Spleen (tissue), 11 donors: ENCODE measurements at regions not wholly inside any gene's neighbourhood (a gene's known extent, or its start where the extent isn't known, plus 50 kb on each side); places are given as distances from the start of the nearest gene placed in this dataset.

Experiments
- DNase-seq: peaks from one replicate; pipeline ENCODE4 v3.0.0-alpha.2; 2020
- H3K27ac ChIP-seq, 8 donors: fragments of 200-600 bp; sonication (generic) in 7 of 8; 1 replicate in 4 of 8; 2 replicates in 4 of 8; pipeline versions ENCODE4 v1.5.0 to v1.8.0; 2016 to 2021; ENCODE audit warnings: inconsistent platforms in 4 of 8, mild to moderate bottlenecking in 4 of 8, moderate library complexity in 1 of 8
- H3K27me3 ChIP-seq, 7 donors: fragments of 200-600 bp; sonication (generic) in 6 of 7; replicated peaks in 1 of 7; 1 replicate in 4 of 7; 2 replicates in 3 of 7; pipeline versions ENCODE4 v1.5.0 to v1.8.0; 2016 to 2021; ENCODE audit warnings: inconsistent platforms in 3 of 7, mild to moderate bottlenecking in 1 of 7
- H3K36me3 ChIP-seq, 6 donors: fragments of 200-600 bp; sonication (generic) in 5 of 6; 1 replicate in 4 of 6; 2 replicates in 2 of 6; pipeline versions ENCODE4 v1.5.0 to v1.8.0; 2016 to 2021; ENCODE audit warnings: inconsistent platforms in 2 of 6
- H3K4me1 ChIP-seq, 6 donors: fragments of 200-600 bp; sonication (generic) in 5 of 6; 1 replicate in 3 of 6; 2 replicates in 3 of 6; pipeline versions ENCODE4 v1.5.0 to v1.8.0; 2016 to 2021; ENCODE audit warnings: inconsistent platforms in 3 of 6
- H3K4me3 ChIP-seq, 8 donors: fragments of 200-600 bp; sonication (generic) in 7 of 8; 1 replicate in 4 of 8; 2 replicates in 4 of 8; pipeline versions ENCODE4 v1.5.0 to v1.8.0; 2016 to 2021; ENCODE audit warnings: inconsistent platforms in 4 of 8, mild to moderate bottlenecking in 4 of 8, moderate library complexity in 2 of 8
- H3K9me3 ChIP-seq, 8 donors: fragments of 200-600 bp; sonication (generic) in 7 of 8; 1 replicate in 4 of 8; 2 replicates in 4 of 8; pipeline versions ENCODE4 v1.5.0 to v1.8.0; 2016 to 2021; ENCODE audit warnings: inconsistent platforms in 4 of 8
- POLR2A ChIP-seq, 3 donors: fragments of 450-650 bp; IDR thresholded peaks; one replicate each; pipeline ENCODE4 v1.5.1; 2017; ENCODE audit warnings: antibody characterized with exemption in 3 of 3, mild to moderate bottlenecking in 1 of 3
- POLR2AphosphoS5 ChIP-seq, 3 donors: sonication (generic); formaldehyde crosslinking; IDR thresholded peaks; one replicate each; pipeline ENCODE4 v1.5.1; 2017; ENCODE audit warnings: antibody characterized with exemption in 3 of 3
- WGBS, 5 donors: extraction: QIAGEN DNeasy Blood & Tissue Kit in 3 of 5; methylation state at CpG; one replicate each; pipeline versions ENCODE4 v1.1.5 to v1.1.7; 2013 to 2018; 5-methylcytosine and 5-hydroxymethylcytosine counted together
- intact Hi-C: fragments of 100-400 bp; cut with DNase I; formaldehyde crosslinking; loops from one replicate; pipeline ENCODE4 v1.15.0; 2023; ENCODE audit warnings: low total_unique reads
- TF ChIP-seq, protein P1 (sequence below), 11 experiments: fragments of 200-600 bp in 7 of 11; fragments of 450-650 bp in 4 of 11; sonication (generic) in 4 of 11; IDR thresholded peaks in 8 of 11; conservative IDR thresholded peaks in 3 of 11; 1 replicate in 7 of 11; 2 replicates in 4 of 11; pipeline versions ENCODE4 v1.4.0 to v1.8.0; 2016 to 2021; ENCODE audit warnings: antibody characterized with exemption in 11 of 11, inconsistent platforms in 4 of 11, mild to moderate bottlenecking in 1 of 11
- donor health status: healthy with polysubstance abuse.
- donor health status: DM: no; HTN: no; CAD: no; lungs with moderate emphysema.
- donor health status: DM: no; HTN: no; CAD: no.
- donor health status: Bipolar disorder and iron deficiency.
- donor health status: healthy.
- donor health status: DM: no; HTN: no; CAD: no.
- donor health status: DM: yes; HTN: yes; CAD: no.

DNA sequence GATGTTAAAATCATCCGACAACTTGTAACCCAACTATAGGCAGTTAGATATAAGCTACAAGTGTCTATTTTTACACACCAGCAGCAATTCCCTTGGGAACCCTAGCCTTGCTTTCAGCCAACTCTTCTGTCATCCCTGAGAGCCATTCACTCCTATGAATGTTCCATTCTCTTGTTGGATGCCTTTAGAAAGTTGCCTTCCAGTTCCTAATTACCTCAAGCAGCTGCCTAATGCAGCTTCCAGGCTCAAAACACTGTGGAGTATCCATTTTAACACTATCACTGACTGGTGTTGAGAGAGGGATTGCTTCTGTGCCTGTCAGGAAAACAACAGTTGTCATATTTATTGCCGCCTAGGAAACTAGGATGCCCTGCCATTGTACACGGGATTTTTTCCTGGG, 402.0 kb upstream of the ACVR2A start:
- H3K4me3 ChIP-seq, result no peak overlapping the region
- no peak overlapping the region for H3K27ac ChIP-seq
- no peaks in the 10 kb centered on the region for H3K4me1 ChIP-seq
- H3K27me3 ChIP-seq, result no peaks in the 10 kb centered on the region
- WGBS, 5 donors, result 85 to 98% (median 91%) methylated on average over 3 of the region's 3 CpGs
- DNase-seq, result no peak
- TF ChIP-seq POLR2A (IDR thresholded peaks at IDR 0.05), result no peak
- TF ChIP-seq POLR2AphosphoS5 (IDR thresholded peaks at IDR 0.05), result no peak
- TF ChIP-seq, protein P1, sequence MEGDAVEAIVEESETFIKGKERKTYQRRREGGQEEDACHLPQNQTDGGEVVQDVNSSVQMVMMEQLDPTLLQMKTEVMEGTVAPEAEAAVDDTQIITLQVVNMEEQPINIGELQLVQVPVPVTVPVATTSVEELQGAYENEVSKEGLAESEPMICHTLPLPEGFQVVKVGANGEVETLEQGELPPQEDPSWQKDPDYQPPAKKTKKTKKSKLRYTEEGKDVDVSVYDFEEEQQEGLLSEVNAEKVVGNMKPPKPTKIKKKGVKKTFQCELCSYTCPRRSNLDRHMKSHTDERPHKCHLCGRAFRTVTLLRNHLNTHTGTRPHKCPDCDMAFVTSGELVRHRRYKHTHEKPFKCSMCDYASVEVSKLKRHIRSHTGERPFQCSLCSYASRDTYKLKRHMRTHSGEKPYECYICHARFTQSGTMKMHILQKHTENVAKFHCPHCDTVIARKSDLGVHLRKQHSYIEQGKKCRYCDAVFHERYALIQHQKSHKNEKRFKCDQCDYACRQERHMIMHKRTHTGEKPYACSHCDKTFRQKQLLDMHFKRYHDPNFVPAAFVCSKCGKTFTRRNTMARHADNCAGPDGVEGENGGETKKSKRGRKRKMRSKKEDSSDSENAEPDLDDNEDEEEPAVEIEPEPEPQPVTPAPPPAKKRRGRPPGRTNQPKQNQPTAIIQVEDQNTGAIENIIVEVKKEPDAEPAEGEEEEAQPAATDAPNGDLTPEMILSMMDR (IDR thresholded peaks at IDR 0.05 in 8 of 11, conservative IDR thresholded peaks at IDR 0.05 in 3 of 11), result no peak
- no peaks in the 10 kb centered on the region for H3K9me3 ChIP-seq
- H3K36me3 ChIP-seq, result no peaks in the 10 kb centered on the region
- intact Hi-C loops, result no loop called here

- WGBS, 5 donors, result 68 to 90% (median 73%) methylated on average over 3 of the region's 3 CpGs
- H3K36me3 ChIP-seq, result no peaks in the 10 kb centered on the region
- H3K27me3 ChIP-seq, result no peaks in the 10 kb centered on the region
- TF ChIP-seq POLR2AphosphoS5 (IDR thresholded peaks at IDR 0.05) (no peak), POLR2A (IDR thresholded peaks at IDR 0.05) (no peak)
- TF ChIP-seq, protein P1 (IDR thresholded peaks at IDR 0.05 in 8 of 11, conservative IDR thresholded peaks at IDR 0.05 in 3 of 11), result no peak
- H3K27ac ChIP-seq, result no peak overlapping the region
- no peaks in the 10 kb centered on the region for H3K9me3 ChIP-seq
- intact Hi-C loops, result no loop called here
- no peak for DNase-seq
- no peak overlapping the region for H3K4me3 ChIP-seq
- H3K4me1 ChIP-seq, result no peaks in the 10 kb centered on the region
These were observed 403.6 kb upstream of the ACVR2A start for GRCh38 chr2:147441182-147441581.

DNA sequence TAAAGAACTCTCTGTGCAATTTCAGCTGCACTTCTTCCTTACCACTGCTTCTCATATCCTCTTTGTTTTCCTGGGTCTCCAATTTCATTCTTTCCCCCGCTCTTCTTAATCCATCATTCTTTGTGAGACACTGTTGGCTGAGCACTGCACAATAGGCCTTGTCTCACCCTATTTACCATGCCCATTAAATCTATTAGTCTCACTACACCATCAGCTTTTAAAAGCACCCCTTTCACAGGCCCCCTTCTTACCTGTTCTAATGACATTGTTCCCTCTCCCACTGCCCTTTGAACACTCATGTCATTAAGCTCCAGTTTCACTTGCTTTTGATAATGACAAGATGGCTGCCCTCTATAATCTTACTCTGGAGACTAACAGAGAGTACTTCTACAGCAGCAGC, 404.1 kb upstream of the ACVR2A start:
- TF ChIP-seq POLR2A (IDR thresholded peaks at IDR 0.05) (no peak), POLR2AphosphoS5 (IDR thresholded peaks at IDR 0.05) (no peak)
- TF ChIP-seq, protein P1 (IDR thresholded peaks at IDR 0.05 in 8 of 11, conservative IDR thresholded peaks at IDR 0.05 in 3 of 11), result no peak
- no peaks in the 10 kb centered on the region for H3K4me1 ChIP-seq
- no peak overlapping the region for H3K4me3 ChIP-seq
- H3K27me3 ChIP-seq, result no peaks in the 10 kb centered on the region
- 82 to 91% (median 86%) methylated on average over 1 of the region's 1 CpG for WGBS, 5 donors
- intact Hi-C loops, result no loop called here
- no peak for DNase-seq
- no peaks in the 10 kb centered on the region for H3K9me3 ChIP-seq
- no peaks in the 10 kb centered on the region for H3K36me3 ChIP-seq
- H3K27ac ChIP-seq, result no peak overlapping the region

- no peaks in the 10 kb centered on the region for H3K4me1 ChIP-seq
- DNase-seq, result no peak
- TF ChIP-seq, protein P1 (IDR thresholded peaks at IDR 0.05 in 8 of 11, conservative IDR thresholded peaks at IDR 0.05 in 3 of 11), result no peak
- TF ChIP-seq POLR2AphosphoS5 (IDR thresholded peaks at IDR 0.05) (no peak), POLR2A (IDR thresholded peaks at IDR 0.05) (no peak)
- H3K4me3 ChIP-seq, result no peak overlapping the region
- no peaks in the 10 kb centered on the region for H3K9me3 ChIP-seq
- H3K27ac ChIP-seq, result no peak overlapping the region
- H3K36me3 ChIP-seq, result no peaks in the 10 kb centered on the region
- no peaks in the 10 kb centered on the region for H3K27me3 ChIP-seq
- intact Hi-C loops, result no loop called here
These were observed 404.8 kb upstream of the ACVR2A start for GRCh38 chr2:147439986-147440385.
